Daoy (cell line): ENCODE measurements at regions not wholly inside any gene's neighbourhood (a gene's known extent, or its start where the extent isn't known, plus 50 kb on each side); places are given as distances from the start of the nearest gene placed in this dataset.

ENCODE experiments used
- DNase-seq: peaks from one replicate; pipeline ENCODE4 v3.0.0-alpha.2; 2015; ENCODE audit warnings: low read depth

GRCh38 chr4:11543706-11544105 lies 115.0 kb upstream of the HS3ST1 start:
- no peak for DNase-seq

- no peak for DNase-seq
Measured at GRCh38 chr4:11542952-11543351, 114.3 kb upstream of the HS3ST1 start.

- DNase-seq: no peak
Measured at GRCh38 chr4:11537846-11538245, 109.2 kb upstream of the HS3ST1 start.

DNA sequence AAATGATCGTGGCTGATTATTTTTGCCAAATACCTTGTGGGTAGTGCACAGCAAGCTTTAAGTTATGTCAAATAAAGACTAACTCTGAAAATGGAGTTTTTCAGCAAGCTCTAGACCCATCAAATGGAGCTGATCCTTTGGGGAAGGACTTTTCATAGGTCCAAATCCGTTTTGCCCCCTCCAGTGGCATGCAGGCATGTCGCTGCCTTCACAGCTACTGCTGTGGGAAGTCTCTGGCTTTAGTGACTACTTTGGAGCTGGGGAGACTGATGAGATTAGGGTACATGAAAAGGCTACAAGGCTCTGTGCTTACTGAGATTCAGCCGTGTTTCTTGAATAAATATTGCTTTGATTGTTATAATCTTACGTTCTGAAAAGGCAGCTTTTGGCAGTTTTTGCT lies 106.6 kb upstream of the HS3ST1 start:
- no peak for DNase-seq

GRCh38 chr4:11534623-11535302 lies 106.1 kb upstream of the HS3ST1 start:
- no peak for DNase-seq

DNA sequence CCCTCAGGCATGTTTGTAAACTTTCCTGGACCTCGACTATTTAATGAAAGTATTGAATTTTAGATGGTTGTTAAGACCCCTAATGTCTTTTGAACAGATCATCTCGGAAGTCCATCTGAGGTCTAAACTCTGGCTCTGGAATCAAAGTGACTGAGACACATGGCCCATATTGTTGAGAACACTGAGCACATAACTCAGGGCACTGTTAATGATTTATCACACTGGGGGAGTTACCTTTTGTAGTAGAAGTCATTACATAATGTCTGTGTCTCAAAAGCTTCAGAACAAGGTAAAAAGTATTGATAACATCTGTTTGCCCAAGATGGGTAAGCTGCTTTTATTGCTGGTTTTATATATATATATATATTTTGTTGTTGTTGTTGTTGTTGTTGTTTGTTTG lies 103.4 kb upstream of the HS3ST1 start:
- no peak for DNase-seq

DNA sequence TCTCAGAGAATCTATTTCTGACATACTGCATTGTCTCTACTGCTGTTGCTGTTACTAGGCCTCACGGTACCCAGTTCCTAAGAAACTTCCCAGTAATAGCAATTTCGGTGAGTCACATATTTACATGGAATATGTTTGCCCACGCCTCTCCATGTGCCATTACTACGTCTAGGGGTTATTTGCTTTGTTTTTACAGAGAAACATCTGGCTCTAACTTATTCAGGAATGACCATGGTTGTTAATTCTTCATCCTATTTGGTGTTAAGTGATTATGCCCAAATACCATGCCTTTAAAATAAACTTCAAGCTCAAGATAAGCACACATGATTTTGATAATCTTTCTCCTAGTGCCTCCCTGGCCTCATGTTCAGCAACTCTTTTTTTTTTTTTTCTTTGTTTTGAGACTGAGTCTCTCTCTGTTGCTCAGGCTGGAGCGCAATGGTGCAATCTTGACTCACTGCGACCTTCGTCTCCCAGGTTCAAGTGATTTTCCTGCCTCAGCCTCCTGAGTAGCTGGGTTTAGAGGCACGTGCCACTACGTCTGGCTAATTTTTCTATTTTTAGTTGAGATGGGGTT lies 101.0 kb upstream of the HS3ST1 start:
- DNase-seq: no peak

DNA sequence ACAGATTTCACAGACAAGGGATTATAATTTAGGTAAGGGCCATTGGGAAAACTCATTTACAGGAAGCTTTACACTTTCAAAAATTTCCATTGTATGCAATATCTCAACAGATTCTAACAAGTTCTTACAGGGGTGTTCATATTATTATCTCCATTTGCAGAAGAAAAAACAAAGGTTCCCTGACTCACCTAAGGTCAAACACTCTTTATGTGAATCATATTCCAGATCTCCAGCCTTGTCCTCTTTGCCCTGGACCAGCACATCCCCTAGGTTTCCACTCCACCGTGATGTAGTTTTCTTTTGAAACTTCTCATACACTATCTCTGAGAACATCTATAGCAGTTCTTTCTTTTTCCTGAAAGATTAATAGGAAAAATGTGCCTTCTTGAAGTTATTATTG lies 96.4 kb upstream of the HS3ST1 start:
- DNase-seq: no peak

DNA sequence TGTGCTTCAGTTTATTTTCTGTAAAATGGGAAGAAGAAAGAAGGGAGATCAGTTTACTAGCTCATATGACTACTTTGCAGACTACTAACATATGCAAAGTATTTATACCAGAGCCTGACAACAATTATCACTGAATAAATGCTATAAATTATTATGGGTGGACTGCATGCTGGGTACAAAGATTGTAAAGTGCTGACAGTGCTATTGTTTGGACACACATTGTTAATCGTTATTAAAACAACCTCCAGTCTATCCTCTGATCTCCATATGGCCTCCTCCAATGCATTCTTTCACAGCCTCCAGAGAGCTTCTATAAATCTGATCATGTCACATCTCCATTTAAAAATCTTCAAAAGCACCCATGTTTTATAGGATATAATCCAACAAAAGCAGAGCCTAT lies 90.1 kb upstream of the HS3ST1 start:
- DNase-seq: no peak

- no peak for DNase-seq
Measured at GRCh38 chr4:11514779-11515419, 86.2 kb upstream of the HS3ST1 start.

- DNase-seq: no peak
Measured at GRCh38 chr4:11514003-11514402, 85.3 kb upstream of the HS3ST1 start.

GRCh38 chr4:11512871-11513270 lies 84.2 kb upstream of the HS3ST1 start:
- DNase-seq: no peak

GRCh38 chr4:11511321-11511720 lies 82.6 kb upstream of the HS3ST1 start:
- DNase-seq: no peak

- no peak for DNase-seq
Measured at GRCh38 chr4:11507920-11508319, 79.2 kb upstream of the HS3ST1 start.

DNA sequence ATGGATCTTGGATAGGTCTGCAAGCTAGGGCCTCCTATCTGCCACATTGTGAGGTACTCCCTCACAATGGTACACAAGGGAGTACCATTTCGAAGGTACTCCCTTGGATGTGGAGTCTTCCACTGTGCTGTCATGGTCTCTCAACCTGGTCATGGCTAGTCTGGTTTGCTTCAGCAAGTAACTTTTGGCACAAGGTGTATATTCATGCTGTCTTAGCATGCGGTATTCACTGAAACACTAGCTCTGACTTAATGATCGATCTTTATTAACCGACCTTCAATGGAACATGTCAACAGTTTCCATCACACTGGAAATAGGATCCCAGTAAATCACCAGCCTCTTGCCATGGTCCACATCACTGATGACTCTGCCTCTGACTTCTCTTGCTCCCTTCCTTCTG lies 77.5 kb upstream of the HS3ST1 start:
- no peak for DNase-seq

GRCh38 chr4:11505221-11505971 lies 76.7 kb upstream of the HS3ST1 start:
- no peak for DNase-seq

DNA sequence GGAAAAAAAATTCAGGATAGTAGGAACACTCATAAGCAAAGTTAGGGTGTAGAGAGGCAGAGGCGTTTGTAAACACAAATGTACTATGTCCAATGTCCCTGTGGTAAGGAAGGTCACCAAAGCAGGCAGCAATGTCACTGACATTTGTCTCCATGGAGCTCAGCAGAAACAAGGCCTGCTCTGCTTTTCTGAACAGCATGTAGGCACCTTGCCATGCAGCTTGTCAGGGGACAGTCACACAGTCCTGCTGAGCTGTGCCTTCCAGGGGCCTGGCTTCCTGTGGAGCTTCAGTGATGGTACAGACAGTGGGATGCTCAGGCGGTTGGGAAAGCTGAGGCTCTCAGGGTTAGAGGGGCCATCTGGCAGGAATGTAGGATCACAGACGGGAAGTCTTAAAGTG lies 74.5 kb upstream of the HS3ST1 start:
- no peak for DNase-seq

GRCh38 chr4:11497972-11498371 lies 69.3 kb upstream of the HS3ST1 start:
- no peak for DNase-seq

GRCh38 chr4:11497212-11497806 lies 68.6 kb upstream of the HS3ST1 start:
- no peak for DNase-seq

DNA sequence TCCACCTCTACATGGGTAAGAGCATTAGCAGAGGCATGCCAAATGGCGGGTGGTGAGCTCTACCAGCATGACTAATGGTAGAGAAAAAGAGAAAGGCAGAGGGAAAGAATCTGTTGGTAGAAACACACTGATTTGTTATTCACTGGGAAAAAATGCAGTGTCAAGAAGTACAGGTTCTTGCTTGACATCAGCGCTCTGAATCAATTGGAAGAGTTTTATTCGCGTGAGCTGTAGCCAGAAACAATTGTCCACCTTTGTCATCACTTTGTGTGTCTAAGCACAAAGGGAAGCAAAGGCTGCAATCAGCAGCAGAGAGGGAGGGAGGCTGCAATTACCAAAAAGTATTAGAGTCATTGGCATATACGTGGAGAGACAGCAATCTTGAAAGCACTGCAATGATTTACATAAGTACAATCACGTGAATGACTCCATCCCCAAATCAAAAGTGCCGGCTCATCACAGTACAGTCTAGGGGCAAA lies 67.7 kb upstream of the HS3ST1 start:
- DNase-seq: no peak

GRCh38 chr4:11495818-11496217 lies 67.1 kb upstream of the HS3ST1 start:
- no peak for DNase-seq

GRCh38 chr4:11495291-11495690 lies 66.6 kb upstream of the HS3ST1 start:
- DNase-seq: no peak
